ENCODE measurements at regions not wholly inside any gene's neighbourhood (a gene's known extent, or its start where the extent isn't known, plus 50 kb on each side); places are given as distances from the start of the nearest gene placed in this dataset.

- DNase-seq: no peak
Measured at GRCh38 chr16:86777381-86777946, 199.1 kb downstream of the FOXL1 start.

DNA sequence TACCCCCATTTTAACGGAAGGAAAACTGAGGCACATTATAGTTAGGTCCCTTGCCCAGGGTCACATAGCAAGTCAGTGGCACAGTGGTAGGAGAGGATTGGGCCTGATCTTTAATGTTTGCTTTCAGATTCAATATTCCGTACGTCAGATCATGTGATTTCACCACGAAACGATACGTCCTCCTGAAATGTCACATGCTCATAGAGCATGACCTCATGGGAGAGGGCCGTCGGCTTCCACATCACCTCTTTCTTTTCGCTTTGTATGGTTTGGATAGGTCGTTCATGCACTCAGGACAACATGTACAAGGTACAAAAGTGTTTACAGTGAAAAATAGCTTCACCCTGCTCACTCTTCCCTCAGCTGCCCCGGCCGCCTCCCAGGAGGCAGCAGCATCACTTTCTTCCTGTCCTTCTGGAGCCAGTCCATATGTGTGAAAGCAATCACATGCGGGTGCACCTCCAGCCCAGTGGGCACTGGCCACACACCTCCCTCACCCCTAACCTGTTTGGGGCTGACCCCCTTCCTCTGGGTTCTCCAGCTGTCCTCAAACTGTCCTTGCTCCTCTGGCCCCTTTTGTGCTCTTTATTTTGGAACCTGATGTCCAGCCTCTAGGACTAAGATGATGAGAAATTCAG lies 199.9 kb downstream of the FOXL1 start:
- no peak for DNase-seq

GRCh38 chr16:86778978-86779377 lies 200.6 kb downstream of the FOXL1 start:
- no peak for DNase-seq

DNA sequence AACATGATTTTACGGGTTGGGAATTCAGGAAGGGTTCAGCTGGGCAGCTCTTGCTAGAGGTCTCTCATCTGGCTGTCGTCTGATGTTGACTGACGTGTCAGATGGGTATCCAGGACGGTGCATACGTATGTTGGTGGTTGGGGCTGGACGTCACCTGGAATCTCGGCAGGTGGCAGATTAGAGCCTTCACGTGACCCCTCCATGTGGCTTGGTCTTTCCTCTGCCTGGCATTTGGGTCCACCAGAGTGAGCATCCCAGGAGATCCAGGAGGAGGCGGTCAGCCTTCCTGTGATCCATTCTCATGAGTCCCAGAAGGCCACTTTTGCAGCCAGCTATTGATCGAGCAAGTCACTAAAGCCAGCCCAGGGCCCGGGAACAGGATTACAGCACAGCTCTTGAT lies 202.7 kb downstream of the FOXL1 start:
- no peak for DNase-seq

- DNase-seq: no peak
Measured at GRCh38 chr16:86783636-86784626, 205.6 kb downstream of the FOXL1 start.

- DNase-seq: no peak
Measured at GRCh38 chr16:86786338-86786737, 208.0 kb downstream of the FOXL1 start.

- no peak for DNase-seq
Measured at GRCh38 chr16:86786994-86787393, 208.6 kb downstream of the FOXL1 start.

DNA sequence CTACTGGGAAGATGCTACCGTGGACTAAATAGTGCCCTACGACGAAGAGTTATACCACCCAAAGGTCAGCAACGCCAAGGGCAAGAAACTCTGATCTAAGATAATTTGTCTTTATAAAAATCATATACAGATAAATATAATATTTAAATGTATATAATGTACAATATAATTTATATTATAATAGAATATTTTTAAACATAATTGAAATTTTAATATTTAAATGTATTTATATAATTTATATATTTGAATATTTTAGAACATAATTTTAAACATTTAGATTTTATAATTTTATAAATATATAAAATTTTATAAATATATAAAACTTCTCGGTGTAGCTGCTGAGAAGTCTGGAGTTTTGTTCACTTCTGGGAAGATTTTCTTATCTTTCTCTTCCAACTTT lies 209.2 kb downstream of the FOXL1 start:
- DNase-seq: no peak

DNA sequence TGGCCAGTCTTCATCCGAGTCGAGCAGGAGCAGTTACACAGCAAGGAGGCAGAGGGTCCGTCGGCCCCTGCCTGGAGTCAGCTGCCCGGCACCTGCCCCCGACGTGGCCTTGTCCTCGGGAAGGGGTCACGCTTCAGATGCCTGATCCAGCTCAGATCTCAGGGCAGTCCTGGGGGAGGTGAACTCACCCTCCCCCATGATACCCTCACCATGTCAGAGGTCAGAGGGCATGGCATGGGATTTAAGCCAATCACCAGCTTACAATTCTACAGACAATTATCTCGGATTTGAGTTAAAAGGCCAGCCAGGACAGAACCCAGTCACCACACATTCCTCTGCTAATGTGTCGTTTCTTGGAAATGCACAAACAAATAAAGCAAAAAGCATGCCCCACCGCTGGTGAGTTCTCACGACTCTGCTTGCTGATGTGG lies 211.3 kb downstream of the FOXL1 start:
- DNase-seq: no peak

GRCh38 chr16:86791287-86792035 lies 213.1 kb downstream of the FOXL1 start:
- no peak for DNase-seq

DNA sequence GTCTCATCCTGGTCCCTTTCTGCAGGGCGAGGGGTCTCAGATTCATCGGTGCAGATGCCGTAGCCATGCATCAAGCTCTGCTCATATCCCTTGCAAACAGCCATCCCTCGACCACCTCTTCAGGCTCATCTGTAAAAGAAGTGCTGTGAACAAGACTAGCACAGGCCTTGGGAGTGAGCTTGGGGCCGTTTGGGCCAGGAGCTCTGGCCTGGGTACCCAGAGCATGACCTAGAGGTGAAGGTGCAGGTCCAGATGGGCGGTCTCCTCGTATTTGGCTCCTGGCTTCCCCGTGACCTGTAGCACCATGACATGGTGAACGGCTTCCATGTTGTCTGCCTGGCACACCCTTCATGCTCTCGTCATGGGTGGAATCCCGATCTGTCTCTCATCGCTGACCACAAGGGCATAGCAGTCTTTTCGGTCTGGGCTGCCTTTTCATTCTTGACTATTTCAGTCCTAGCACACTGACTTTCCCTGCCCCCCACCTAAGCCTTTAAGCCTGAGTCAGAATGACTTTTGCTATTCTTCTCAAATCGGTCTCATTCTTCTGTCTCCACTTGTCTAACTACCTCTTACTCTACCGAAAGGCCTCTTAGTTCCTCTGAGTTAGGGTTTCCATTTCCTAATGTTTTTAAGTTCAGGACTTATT lies 216.0 kb downstream of the FOXL1 start:
- no peak for DNase-seq

DNA sequence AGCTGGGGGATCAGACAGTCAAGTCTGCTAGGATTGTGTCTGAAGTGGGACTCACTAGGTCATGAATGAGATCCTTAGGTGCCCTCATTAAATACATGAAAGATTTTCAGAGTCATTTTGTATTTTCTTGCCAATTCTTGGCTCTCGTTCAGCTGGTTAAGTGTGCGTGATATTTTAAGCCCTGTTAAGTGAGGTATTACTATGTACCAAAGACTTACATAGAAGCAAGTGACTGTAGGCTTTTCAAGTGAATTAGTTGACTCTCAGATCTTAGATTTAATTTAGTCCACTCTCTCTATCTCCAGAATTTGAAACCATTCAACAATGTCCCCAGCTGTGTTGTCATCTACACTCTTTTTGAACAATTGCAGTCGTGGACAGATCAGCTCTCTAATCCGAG lies 219.4 kb downstream of the FOXL1 start:
- DNase-seq: no peak

DNA sequence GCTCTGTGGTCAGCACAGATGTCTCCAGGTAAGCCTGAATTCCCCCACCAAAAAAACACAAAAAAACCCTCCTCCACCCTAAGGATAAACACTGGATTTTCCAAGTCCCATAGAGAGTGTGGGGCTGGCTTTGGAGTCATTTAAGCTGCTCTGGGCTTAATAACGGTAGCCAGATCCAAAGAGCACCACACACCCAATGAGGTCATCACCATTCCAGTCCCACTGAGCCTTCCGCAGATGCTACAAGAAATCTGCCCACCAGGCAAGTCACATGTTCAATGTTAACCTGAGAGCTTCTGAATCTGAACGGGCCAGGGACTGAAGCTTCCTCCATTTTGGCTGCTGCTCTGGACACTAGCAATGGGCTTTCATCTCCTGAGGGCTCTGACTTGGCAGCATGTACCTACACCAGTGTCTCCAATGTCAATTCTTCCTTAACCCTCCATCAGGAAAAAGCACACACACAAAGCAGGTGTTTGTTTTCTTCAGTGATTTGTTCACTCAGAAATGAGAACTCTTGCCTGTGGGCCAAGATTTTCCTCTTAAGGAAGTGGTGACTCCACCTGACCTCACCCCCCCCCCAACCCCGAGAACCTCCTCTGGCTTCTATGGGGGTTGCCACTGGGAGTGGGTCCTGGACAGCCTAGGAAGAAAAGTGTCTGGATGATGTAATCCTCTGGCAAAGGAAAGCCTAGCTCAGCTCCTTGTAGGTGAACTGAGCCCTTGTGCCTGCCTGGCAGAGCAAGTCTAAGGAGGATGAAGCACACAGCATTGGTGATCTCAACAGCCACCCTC lies 220.1 kb downstream of the FOXL1 start:
- DNase-seq: no peak

DNA sequence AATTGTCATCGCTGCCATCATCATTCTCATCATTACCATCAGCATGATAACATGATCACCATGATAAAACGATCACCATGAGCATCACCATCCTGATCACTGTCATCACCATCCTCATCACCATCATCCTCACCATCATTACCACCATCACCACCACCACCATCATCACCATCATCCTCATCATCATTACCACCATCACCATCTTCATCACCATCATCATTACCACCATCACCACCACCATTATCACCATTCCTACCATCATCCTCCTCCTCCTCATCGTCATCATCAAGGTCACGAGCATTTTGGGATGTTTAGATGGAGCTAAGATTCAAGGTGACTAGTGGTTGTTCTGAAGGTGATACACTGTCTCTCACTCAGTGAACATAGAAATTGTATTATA lies 221.0 kb downstream of the FOXL1 start:
- DNase-seq: no peak

DNA sequence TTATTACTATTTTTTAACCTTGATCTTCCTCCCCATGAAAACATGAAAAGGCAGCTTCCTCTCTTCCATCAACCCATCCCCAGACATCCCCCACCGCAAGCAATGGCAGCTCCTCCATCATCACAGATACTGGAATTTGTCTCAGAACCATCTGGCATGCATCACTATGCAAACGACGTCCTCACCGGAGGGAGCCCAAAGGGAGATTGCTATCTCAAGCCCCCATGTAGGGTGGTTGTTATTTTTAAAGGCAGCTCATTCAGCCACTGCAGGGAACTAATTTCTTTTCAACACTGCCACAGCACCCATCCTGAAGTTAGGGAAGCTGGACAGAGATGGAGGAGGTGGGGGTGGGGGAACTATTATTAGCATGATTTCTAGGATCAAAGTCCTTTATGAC lies 222.5 kb downstream of the FOXL1 start:
- DNase-seq: no peak

DNA sequence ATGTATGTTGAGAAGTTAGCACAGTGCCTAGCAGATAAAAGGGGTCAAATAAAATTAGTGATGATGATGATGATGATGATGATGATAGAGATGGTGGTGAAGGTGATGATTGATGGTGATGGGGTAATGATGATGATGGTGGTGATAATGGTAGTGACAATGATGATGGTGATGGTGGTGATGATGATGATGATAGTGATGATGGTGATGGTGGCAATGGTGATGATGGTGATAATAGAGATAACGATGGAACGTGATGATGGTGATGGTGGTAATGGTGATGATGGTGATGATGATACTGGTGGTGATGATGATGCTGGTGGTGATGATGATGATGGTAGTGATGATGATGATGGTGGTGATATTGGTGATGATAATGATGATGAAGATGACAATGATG lies 223.7 kb downstream of the FOXL1 start:
- no peak for DNase-seq

DNA sequence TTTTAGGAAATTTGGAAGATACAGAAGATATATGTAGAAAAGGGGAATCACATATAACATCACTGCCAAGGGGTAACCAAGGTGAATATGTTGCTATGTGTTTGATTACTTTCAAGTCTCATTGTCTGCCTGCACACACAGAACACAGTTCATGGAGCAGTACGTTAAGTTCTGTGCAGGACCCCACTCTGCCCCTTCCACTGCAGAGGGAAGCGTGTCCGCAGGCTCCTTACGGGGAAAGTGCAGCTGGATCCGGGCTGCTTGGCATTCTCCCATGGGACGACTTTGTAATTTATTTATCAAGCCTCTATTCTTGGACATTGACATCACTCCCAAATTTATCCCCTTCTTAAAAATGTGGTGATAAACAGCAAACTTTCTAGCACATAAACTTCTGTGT lies 226.8 kb downstream of the FOXL1 start:
- DNase-seq: no peak

DNA sequence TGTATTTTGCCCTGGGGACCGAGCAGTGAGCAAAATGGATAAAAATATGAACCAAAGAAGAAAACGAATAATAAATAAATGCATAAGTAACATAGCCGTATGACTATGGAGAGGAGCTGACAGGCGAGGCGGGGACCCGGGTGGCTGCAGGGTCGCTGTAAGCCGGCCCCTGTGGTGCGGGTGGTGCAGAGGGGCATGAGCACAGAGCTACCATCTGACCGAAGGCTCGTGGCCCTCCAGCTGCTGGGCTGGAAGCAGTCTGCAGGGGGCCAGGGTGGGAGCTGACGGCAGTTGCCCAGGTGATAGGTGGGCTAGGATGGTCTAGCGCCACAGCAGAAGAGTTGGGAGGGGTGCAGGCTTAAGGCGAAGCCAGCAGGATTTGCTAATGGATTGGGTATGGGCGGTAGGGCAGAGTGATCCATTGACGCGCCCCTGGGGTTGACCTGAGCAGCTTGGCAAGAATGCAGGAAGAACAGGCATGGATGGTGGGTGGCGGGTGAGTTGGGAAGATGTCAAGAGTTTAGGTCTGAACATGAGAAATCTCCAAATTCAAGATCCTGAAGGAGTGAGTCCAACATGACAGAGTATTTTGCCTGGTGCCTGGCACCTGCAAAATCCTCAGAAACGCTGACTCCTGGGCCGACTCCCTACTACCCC lies 228.0 kb downstream of the FOXL1 start:
- no peak for DNase-seq

- DNase-seq: no peak
Measured at GRCh38 chr16:86806838-86807351, 228.5 kb downstream of the FOXL1 start.

- DNase-seq: no peak
Measured at GRCh38 chr16:86808863-86809444, 230.6 kb downstream of the FOXL1 start.
